ES-I3 (cell line): ENCODE measurements at regions not wholly inside any gene's neighbourhood (a gene's known extent, or its start where the extent isn't known, plus 50 kb on each side); places are given as distances from the start of the nearest gene placed in this dataset.

Experiments used
- H3K36me3 ChIP-seq: 2 replicates; pipeline ENCODE4 v1.6.1; 2013; ENCODE audit warnings: mild to moderate bottlenecking, low read length, control low read depth, moderate library complexity; ENCODE audit not compliant: insufficient read depth
- H3K4me1 ChIP-seq: 2 replicates; pipeline ENCODE4 v1.6.1; 2013; ENCODE audit warnings: mild to moderate bottlenecking, control low read depth, low read length; ENCODE audit not compliant: insufficient read depth
- H3K9ac ChIP-seq: 2 replicates; pipeline ENCODE4 v1.6.1; 2013; ENCODE audit warnings: low read depth, mild to moderate bottlenecking, low read length, moderate library complexity
- H3K9me3 ChIP-seq: 2 replicates; pipeline ENCODE4 v1.6.1; 2013; ENCODE audit warnings: mild to moderate bottlenecking, low read length, moderate library complexity; ENCODE audit not compliant: control insufficient read depth, insufficient read depth

- Histone ChIP-seq H3K9ac (no peak overlapping the region), H3K9me3 (no peaks in the 10 kb centered on the region), H3K36me3 (no peaks in the 10 kb centered on the region), H3K4me1 (no peaks in the 10 kb centered on the region; the same call in 1 of the 2 replicates)
Observed at GRCh38 chr14:98726585-98727405, 545.2 kb downstream of the BCL11B start.

- Histone ChIP-seq H3K9me3 (no peaks in the 10 kb centered on the region), H3K9ac (no peak overlapping the region), H3K36me3 (no peaks in the 10 kb centered on the region), H3K4me1 (no peaks in the 10 kb centered on the region; the same call in 1 of the 2 replicates)
Observed at GRCh38 chr14:98728024-98728423, 544.0 kb downstream of the BCL11B start.

- H3K9ac ChIP-seq = no peak overlapping the region
- H3K36me3 ChIP-seq = no peaks in the 10 kb centered on the region
- H3K9me3 ChIP-seq = no peaks in the 10 kb centered on the region
- H3K4me1 ChIP-seq = no peaks in the 10 kb centered on the region; the same call in 1 of the 2 replicates
Observed at GRCh38 chr14:98728836-98729235, 543.2 kb downstream of the BCL11B start.

GRCh38 chr14:98731286-98731685 is 540.7 kb downstream of the BCL11B start:
- H3K4me1 ChIP-seq = no peaks in the 10 kb centered on the region
- no peaks in the 10 kb centered on the region for H3K9me3 ChIP-seq
- H3K36me3 ChIP-seq = no peaks in the 10 kb centered on the region
- no peak overlapping the region for H3K9ac ChIP-seq

- Histone ChIP-seq H3K36me3 (no peaks in the 10 kb centered on the region), H3K9ac (no peak overlapping the region), H3K4me1 (no peaks in the 10 kb centered on the region), H3K9me3 (no peaks in the 10 kb centered on the region)
Observed at GRCh38 chr14:98731701-98732100, 540.3 kb downstream of the BCL11B start.

GRCh38 chr14:98733536-98733935 is 538.5 kb downstream of the BCL11B start:
- Histone ChIP-seq H3K9ac (no peak overlapping the region), H3K4me1 (no peaks in the 10 kb centered on the region), H3K9me3 (no peaks in the 10 kb centered on the region), H3K36me3 (no peaks in the 10 kb centered on the region)

GRCh38 chr14:98736701-98737338 is 535.2 kb downstream of the BCL11B start:
- Histone ChIP-seq H3K4me1 (no peaks in the 10 kb centered on the region), H3K36me3 (no peaks in the 10 kb centered on the region), H3K9ac (no peak overlapping the region), H3K9me3 (no peaks in the 10 kb centered on the region)

- no peaks in the 10 kb centered on the region for H3K4me1 ChIP-seq
- H3K36me3 ChIP-seq = no peaks in the 10 kb centered on the region
- H3K9me3 ChIP-seq = no peaks in the 10 kb centered on the region
- no peak overlapping the region for H3K9ac ChIP-seq
Observed at GRCh38 chr14:98741523-98741922, 530.5 kb downstream of the BCL11B start.

- Histone ChIP-seq H3K36me3 (no peaks in the 10 kb centered on the region), H3K4me1 (no peaks in the 10 kb centered on the region), H3K9me3 (no peaks in the 10 kb centered on the region), H3K9ac (no peak overlapping the region)
Observed at GRCh38 chr14:98742001-98742400, 530.0 kb downstream of the BCL11B start.

GRCh38 chr14:98743536-98743935 is 528.5 kb downstream of the BCL11B start:
- Histone ChIP-seq H3K4me1 (no peaks in the 10 kb centered on the region), H3K9ac (no peak overlapping the region), H3K9me3 (no peaks in the 10 kb centered on the region), H3K36me3 (no peaks in the 10 kb centered on the region)

GRCh38 chr14:98748966-98749365 is 523.0 kb downstream of the BCL11B start:
- Histone ChIP-seq H3K36me3 (no peaks in the 10 kb centered on the region), H3K4me1 (no peaks in the 10 kb centered on the region), H3K9me3 (no peaks in the 10 kb centered on the region), H3K9ac (no peak overlapping the region)

GRCh38 chr14:98751110-98751509 is 520.9 kb downstream of the BCL11B start:
- peaks cover 5% of the 10 kb centered on the region for H3K9me3 ChIP-seq
- no peaks in the 10 kb centered on the region for H3K4me1 ChIP-seq
- H3K9ac ChIP-seq = no peak overlapping the region
- no peaks in the 10 kb centered on the region for H3K36me3 ChIP-seq

GRCh38 chr14:98752660-98753059 is 519.3 kb downstream of the BCL11B start:
- H3K9ac ChIP-seq = no peak overlapping the region
- no peaks in the 10 kb centered on the region for H3K36me3 ChIP-seq
- H3K9me3 ChIP-seq = peaks cover 5% of the 10 kb centered on the region
- H3K4me1 ChIP-seq = no peaks in the 10 kb centered on the region

- H3K36me3 ChIP-seq = no peaks in the 10 kb centered on the region
- H3K4me1 ChIP-seq = no peaks in the 10 kb centered on the region
- H3K9ac ChIP-seq = no peak overlapping the region
- peaks cover 5% of the 10 kb centered on the region for H3K9me3 ChIP-seq
Observed at GRCh38 chr14:98754343-98755020, 517.5 kb downstream of the BCL11B start.

GRCh38 chr14:98756749-98757148 is 515.2 kb downstream of the BCL11B start:
- H3K4me1 ChIP-seq = no peaks in the 10 kb centered on the region
- H3K36me3 ChIP-seq = no peaks in the 10 kb centered on the region
- H3K9ac ChIP-seq = no peak overlapping the region
- H3K9me3 ChIP-seq = peaks cover 5% of the 10 kb centered on the region
